GM12878 (cell line): ENCODE measurements at regions not wholly inside any gene's neighbourhood (a gene's known extent, or its start where the extent isn't known, plus 50 kb on each side); places are given as distances from the start of the nearest gene placed in this dataset.

Experiments
- ATAC-seq: fragments of 200-7000 bp; cut with Tn5 transposase; 3 replicates; pipeline ENCODE4 v1.9.1; 2020; ENCODE audit warnings: mild to moderate bottlenecking, moderate library complexity
- BruUV-seq: library from RNA; stranded (reverse); fragments of 400-500 nt; replicated peaks from 2 replicates; lab custom pipeline; 2021; lab: Mats Ljungman, UMichigan
- CTCF ChIA-PET: fragments of 300-600 bp; sonication (Branson Sonifier 250); formaldehyde crosslinking; extraction: SDS; loops from one replicate; lab custom pipeline; 2021; ENCODE audit warnings: inconsistent platforms; lab: Yijun Ruan, JAX
- POLR2A ChIA-PET: fragments of 350-600 bp; formaldehyde crosslinking; extraction: SDS; loops from one replicate; lab custom pipeline; 2021; ENCODE audit warnings: inconsistent platforms; lab: Charles Lee
- RAD21 ChIA-PET: fragments of 300-600 bp; sonication (Branson Sonifier 250); formaldehyde crosslinking; loops from one replicate; lab custom pipeline; 2023; ENCODE audit warnings: antibody characterized with exemption; ENCODE audit not compliant: unreplicated experiment; lab: Charles Lee
- SMC1A ChIA-PET: fragments of 300-600 bp; sonication (Branson Sonifier 250); formaldehyde crosslinking; loops from one replicate; lab custom pipeline; 2023; ENCODE audit not compliant: unreplicated experiment, uncharacterized antibody; lab: Charles Lee
- DNase-seq: peaks from one replicate; pipeline ENCODE4 v3.0.0-alpha.2; 2011; ENCODE audit warnings: low read depth, low spot score
- FAIRE-seq: peaks from 3 replicates; lab custom pipeline; 2011; peaks lifted over from hg19 to GRCh38; lab: Jason Lieb, UNC
- H2AFZ ChIP-seq: 2 replicates; pipeline ENCODE4 v1.6.0; 2011; ENCODE audit warnings: low read depth, low read length, control low read depth; ENCODE audit not compliant: control insufficient read depth
- H3K27ac ChIP-seq: 2 replicates; pipeline ENCODE4 v1.5.1; 2011; ENCODE audit warnings: control low read depth; ENCODE audit not compliant: control insufficient read depth, insufficient read depth
- H3K27me3 ChIP-seq, 2 experiments: replicated peaks in 1 of 2; 2 replicates each; pipeline versions ENCODE4 v1.6.0 to v1.6.1; 2011; ENCODE audit warnings: low read length in 1 of 2; ENCODE audit not compliant: control insufficient read depth in 2 of 2, insufficient read depth in 2 of 2
- H3K36me3 ChIP-seq, 2 experiments: 2 replicates each; pipeline ENCODE4 v1.5.1; 2011; ENCODE audit warnings: low read length in 1 of 2; ENCODE audit not compliant: control insufficient read depth in 2 of 2, insufficient read depth in 2 of 2
- H3K4me1 ChIP-seq: 2 replicates; pipeline ENCODE4 v1.6.1; 2011; ENCODE audit warnings: mild to moderate bottlenecking, low read length, moderate library complexity, mixed read lengths; ENCODE audit not compliant: control insufficient read depth, insufficient read depth
- H3K4me2 ChIP-seq: 2 replicates; pipeline ENCODE4 v1.6.0; 2011; ENCODE audit warnings: control low read depth; ENCODE audit not compliant: control insufficient read depth, insufficient read depth
- H3K4me3 ChIP-seq: fragments of 200-600 bp; sonication (generic); 2 replicates; pipeline ENCODE4 v1.5.1; 2016
- H3K79me2 ChIP-seq: 2 replicates; pipeline ENCODE4 v1.6.0; 2011; ENCODE audit warnings: low read length; ENCODE audit not compliant: control insufficient read depth, insufficient read depth
- H3K9ac ChIP-seq: 2 replicates; pipeline ENCODE4 v1.8.0; 2011; ENCODE audit warnings: low read length, control low read depth, mixed read lengths; ENCODE audit not compliant: control insufficient read depth, insufficient read depth
- H3K9me3 ChIP-seq: replicated peaks from 3 replicates; pipeline ENCODE4 v1.5.1; 2011; ENCODE audit warnings: mild to moderate bottlenecking, low read length; ENCODE audit not compliant: control insufficient read depth, insufficient read depth
- H4K20me1 ChIP-seq: 2 replicates; pipeline ENCODE4 v1.6.0; 2011; ENCODE audit not compliant: control insufficient read depth, insufficient read depth
- CBFB ChIP-seq: IDR thresholded peaks from 2 replicates; pipeline ENCODE4 v1.6.1; 2016; ENCODE audit warnings: antibody characterized with exemption, low read depth
- CBX5 ChIP-seq: sonication (generic); IDR thresholded peaks from 2 replicates; pipeline ENCODE4 v1.6.1; 2016; ENCODE audit warnings: low read depth, moderate library complexity, mild to moderate bottlenecking, inconsistent platforms
- EGR1 ChIP-seq, 2 experiments: IDR thresholded peaks; 1 replicate in 1 of 2; 2 replicates in 1 of 2; pipeline ENCODE4 v1.6.1; 2011 to 2012; ENCODE audit warnings: low read depth in 2 of 2, low read length in 2 of 2, borderline replicate concordance in 1 of 2, mild to moderate bottlenecking in 1 of 2, moderate library complexity in 1 of 2
- HCFC1 ChIP-seq: fragments of 150-350 bp; IDR thresholded peaks from 2 replicates; pipeline ENCODE4 v1.6.1; 2014; ENCODE audit warnings: low read length
- WGBS: methylation state at CpG from one replicate; pipeline ENCODE4 v1.1.6; 2016; ENCODE audit warnings: low lambda C conversion rate; ENCODE audit not compliant: insufficient replicate concordance, insufficient coverage; ENCODE audit errors: missing lambda C conversion rate; 5-methylcytosine and 5-hydroxymethylcytosine counted together
- in situ Hi-C: fragments of 300-500 bp; cut with MboI; formaldehyde crosslinking; loops from 9 replicates; pipeline ENCODE4 v1.14.3; 2018; ENCODE audit warnings: mixed read lengths
- intact Hi-C: fragments of 100-400 bp; cut with micrococcal nuclease; formaldehyde crosslinking; loops from one replicate; pipeline ENCODE4 v1.14.2; 2022; ENCODE audit not compliant: unreplicated experiment

- H4K20me1 ChIP-seq = no peaks in the 10 kb centered on the region
- WGBS = 25% methylated on average over 2 of the region's 2 CpGs
- H3K9ac ChIP-seq = no peak overlapping the region
- H3K27me3 ChIP-seq = 0 out of 4 replicates have a peak, but pooled peaks cover 0 to 2% of the 10 kb centered on the region in 2 experiments
- DNase-seq (no peak), ATAC-seq (no peak), FAIRE-seq (no peak)
- intact Hi-C loops (no loop called here), in situ Hi-C loops (no loop called here)
- H2AFZ ChIP-seq = no peak overlapping the region
- POLR2A ChIA-PET = no interaction called here
- no peak overlapping the region for H3K4me3 ChIP-seq
- no TSS peak for BruUV-seq
- CTCF ChIA-PET = no interaction called here
- RAD21 ChIA-PET = no interaction called here
- H3K36me3 ChIP-seq = no peaks in the 10 kb centered on the region
- SMC1A ChIA-PET = no interaction called here
- H3K9me3 ChIP-seq = no peaks in the 10 kb centered on the region
- H3K79me2 ChIP-seq = no peaks in the 10 kb centered on the region
- no peak overlapping the region for H3K27ac ChIP-seq
- TF ChIP-seq HCFC1 (no peak), CBFB (no peak)
- H3K4me1 ChIP-seq = no peaks in the 10 kb centered on the region
- H3K4me2 ChIP-seq = no peak overlapping the region
Observed at GRCh38 chr22:27136596-27136995, 479.2 kb downstream of the MIAT start.

- Histone ChIP-seq H3K4me2 (no peak overlapping the region), H3K79me2 (no peaks in the 10 kb centered on the region), H3K4me3 (no peak overlapping the region), H3K27me3 (0 out of 4 replicates have a peak, but pooled peaks cover 0 to 2% of the 10 kb centered on the region in 2 experiments), H3K9me3 (no peaks in the 10 kb centered on the region), H3K36me3 (no peaks in the 10 kb centered on the region), H2AFZ (no peak overlapping the region), H3K4me1 (no peaks in the 10 kb centered on the region), H3K9ac (no peak overlapping the region), H3K27ac (no peak overlapping the region), H4K20me1 (no peaks in the 10 kb centered on the region)
- RAD21 ChIA-PET = no interaction called here
- intact Hi-C loops = no loop called here
- no TSS peak for BruUV-seq
- DNase-seq = no peak
- WGBS = 33% methylated on average over 11 of the region's 13 CpGs
- no peak for TF ChIP-seq CBX5
- TF ChIP-seq EGR1 (IDR thresholded peaks at IDR 0.05; ENCODE audit: borderline replicate concordance in 1 of 2, low read depth in 2 of 2, low read length in 2 of 2) = no peak
- CTCF ChIA-PET = no interaction called here
- ATAC-seq = no peak
- SMC1A ChIA-PET = no interaction called here
- in situ Hi-C loops = no loop called here
- POLR2A ChIA-PET = no interaction called here
- no peak for FAIRE-seq
Observed at GRCh38 chr22:27137871-27138337, 480.5 kb downstream of the MIAT start.
